ENCODE measurements at regions not wholly inside any gene's neighbourhood (a gene's known extent, or its start where the extent isn't known, plus 50 kb on each side); places are given as distances from the start of the nearest gene placed in this dataset.
A peak's percentile ranks its signal among the peaks of the same experiment; 100 is the strongest.
"Not testable (repeated sequence)": the region's sequence is repeated elsewhere in the genome, so short reads cannot be mapped to it uniquely, and the experiment has no call there.

GRCh38 chr3:181929501-181929900 lies 217.8 kb downstream of the SOX2 start:
- no peak for DNase-seq (ENCODE audit: insufficient read length)
- TF ChIP-seq POLR2A (IDR thresholded peaks at IDR 0.05; ENCODE audit: low read depth, low read length) (no peak), TAF1 (IDR thresholded peaks at IDR 0.05; ENCODE audit: borderline replicate concordance, low read depth, low read length) (no peak), POLR2AphosphoS5 (IDR thresholded peaks at IDR 0.05; ENCODE audit: low read depth, low read length) (no peak)
- FAIRE-seq, result no peak

- DNase-seq (ENCODE audit: insufficient read length), result no peak
- no peak for TF ChIP-seq POLR2A (IDR thresholded peaks at IDR 0.05; ENCODE audit: low read depth, low read length)
- no peak for TF ChIP-seq TAF1 (IDR thresholded peaks at IDR 0.05; ENCODE audit: borderline replicate concordance, low read depth, low read length)
- no peak for TF ChIP-seq POLR2AphosphoS5 (IDR thresholded peaks at IDR 0.05; ENCODE audit: low read depth, low read length)
- no peak for FAIRE-seq
These were observed 218.4 kb downstream of the SOX2 start for GRCh38 chr3:181930105-181930504.

- no peak for DNase-seq (ENCODE audit: insufficient read length)
- FAIRE-seq, result peak; percentile 91
- TF ChIP-seq POLR2A (IDR thresholded peaks at IDR 0.05; ENCODE audit: low read depth, low read length) (no peak), TAF1 (IDR thresholded peaks at IDR 0.05; ENCODE audit: borderline replicate concordance, low read depth, low read length) (no peak), POLR2AphosphoS5 (IDR thresholded peaks at IDR 0.05; ENCODE audit: low read depth, low read length) (no peak)
These were observed 220.3 kb downstream of the SOX2 start for GRCh38 chr3:181932039-181932438.

DNA sequence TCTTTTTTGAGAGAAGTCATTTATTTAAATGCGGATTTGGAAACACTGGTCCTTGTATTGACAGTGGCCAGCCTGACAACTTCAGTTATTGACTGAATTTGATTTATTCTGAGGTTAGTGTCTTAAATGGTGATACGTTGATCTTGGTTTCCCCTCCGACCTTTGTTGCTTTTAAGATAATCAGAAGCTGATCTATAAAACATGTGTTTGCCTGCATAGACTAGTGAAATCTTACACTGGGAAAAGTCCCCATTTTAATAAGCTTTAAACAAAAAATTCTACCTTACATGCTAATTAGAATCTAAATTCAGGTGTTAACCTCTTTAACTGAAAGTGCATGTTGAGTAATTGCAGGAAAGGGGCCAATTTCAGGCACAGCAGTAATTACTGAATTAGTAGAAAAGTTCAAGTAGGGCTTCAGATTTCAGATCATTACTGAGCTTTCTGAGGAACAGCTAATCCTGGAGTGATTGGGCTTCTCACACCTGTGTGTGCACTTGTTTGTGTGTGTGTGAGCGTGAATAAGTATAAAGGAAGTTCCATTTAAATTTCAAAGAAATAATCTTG lies 221.4 kb downstream of the SOX2 start:
- no peak for DNase-seq (ENCODE audit: insufficient read length)
- TF ChIP-seq POLR2AphosphoS5 (IDR thresholded peaks at IDR 0.05; ENCODE audit: low read depth, low read length) (no peak), TAF1 (IDR thresholded peaks at IDR 0.05; ENCODE audit: borderline replicate concordance, low read depth, low read length) (no peak), POLR2A (IDR thresholded peaks at IDR 0.05; ENCODE audit: low read depth, low read length) (no peak)
- peak; percentile 80 for FAIRE-seq

- TF ChIP-seq POLR2AphosphoS5 (IDR thresholded peaks at IDR 0.05; ENCODE audit: low read depth, low read length), result no peak
- TF ChIP-seq POLR2A (IDR thresholded peaks at IDR 0.05; ENCODE audit: low read depth, low read length), result no peak
- no peak for TF ChIP-seq TAF1 (IDR thresholded peaks at IDR 0.05; ENCODE audit: borderline replicate concordance, low read depth, low read length)
- FAIRE-seq (no peak), DNase-seq (ENCODE audit: insufficient read length) (no peak)
These were observed 224.2 kb downstream of the SOX2 start for GRCh38 chr3:181935915-181936314.

- DNase-seq (ENCODE audit: insufficient read length) (no peak), FAIRE-seq (no peak)
- TF ChIP-seq TAF1 (IDR thresholded peaks at IDR 0.05; ENCODE audit: borderline replicate concordance, low read depth, low read length) (no peak), POLR2A (IDR thresholded peaks at IDR 0.05; ENCODE audit: low read depth, low read length) (no peak), POLR2AphosphoS5 (IDR thresholded peaks at IDR 0.05; ENCODE audit: low read depth, low read length) (no peak)
These were observed 225.0 kb downstream of the SOX2 start for GRCh38 chr3:181936774-181937173.

- not testable (repeated sequence) for FAIRE-seq
These were observed 226.9 kb downstream of the SOX2 start for GRCh38 chr3:181938580-181938979.

DNA sequence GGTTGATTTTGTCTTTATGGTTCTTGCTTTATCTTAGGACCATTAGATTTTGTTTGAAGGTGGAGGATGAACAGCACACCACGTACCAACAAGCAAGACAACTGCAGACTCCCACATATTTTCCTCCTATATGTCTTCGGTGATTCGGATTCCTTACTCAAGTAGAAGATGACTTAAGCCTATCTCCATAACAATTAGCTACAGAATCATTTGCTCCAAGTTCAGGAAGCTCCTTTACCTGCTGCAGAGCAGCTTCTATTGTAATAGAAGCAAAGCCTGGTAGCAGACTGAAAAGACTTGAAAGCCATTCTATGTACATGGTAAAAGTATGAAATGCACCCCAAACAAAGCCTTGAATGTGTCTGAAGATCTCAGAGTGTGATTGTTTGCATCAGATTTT lies 229.0 kb downstream of the SOX2 start:
- TF ChIP-seq POLR2A (IDR thresholded peaks at IDR 0.05; ENCODE audit: low read depth, low read length) (no peak), POLR2AphosphoS5 (IDR thresholded peaks at IDR 0.05; ENCODE audit: low read depth, low read length) (no peak), TAF1 (IDR thresholded peaks at IDR 0.05; ENCODE audit: borderline replicate concordance, low read depth, low read length) (no peak)
- FAIRE-seq (peak; percentile 21), DNase-seq (ENCODE audit: insufficient read length) (no peak)

More at GRCh38 chr3:181938580-181938979, 226.9 kb downstream of the SOX2 start:
- not testable (repeated sequence) for DNase-seq (ENCODE audit: insufficient read length)

GRCh38 chr3:181941250-181941649 lies 229.5 kb downstream of the SOX2 start:
- TF ChIP-seq POLR2A (IDR thresholded peaks at IDR 0.05; ENCODE audit: low read depth, low read length) (no peak), POLR2AphosphoS5 (IDR thresholded peaks at IDR 0.05; ENCODE audit: low read depth, low read length) (no peak), TAF1 (IDR thresholded peaks at IDR 0.05; ENCODE audit: borderline replicate concordance, low read depth, low read length) (no peak)
- FAIRE-seq, result peak; percentile 17
- no peak for DNase-seq (ENCODE audit: insufficient read length)

- DNase-seq (ENCODE audit: insufficient read length) (no peak), FAIRE-seq (no peak)
- TF ChIP-seq POLR2AphosphoS5 (IDR thresholded peaks at IDR 0.05; ENCODE audit: low read depth, low read length) (no peak), POLR2A (IDR thresholded peaks at IDR 0.05; ENCODE audit: low read depth, low read length) (no peak), TAF1 (IDR thresholded peaks at IDR 0.05; ENCODE audit: borderline replicate concordance, low read depth, low read length) (no peak)
These were observed 231.6 kb downstream of the SOX2 start for GRCh38 chr3:181943285-181943684.

DNA sequence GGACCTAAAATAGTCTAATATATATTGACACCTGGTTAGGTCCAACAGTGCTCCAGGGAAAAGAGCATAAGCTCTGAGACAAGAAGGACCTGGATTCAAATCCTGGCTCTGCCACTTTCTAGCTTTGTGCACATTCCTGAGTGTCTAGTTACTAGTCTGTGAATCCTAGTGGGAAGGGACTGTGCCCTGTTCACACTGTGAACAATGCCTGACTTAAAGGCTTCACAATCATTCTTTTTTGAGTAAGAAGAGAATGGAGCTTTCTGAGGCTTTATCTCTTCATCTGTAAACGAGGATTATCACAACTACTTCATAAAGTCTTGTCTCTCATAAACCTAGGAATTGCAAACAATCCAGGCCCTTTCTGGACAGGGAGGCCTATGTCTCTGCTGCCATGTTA lies 235.9 kb downstream of the SOX2 start:
- TF ChIP-seq POLR2A (IDR thresholded peaks at IDR 0.05; ENCODE audit: low read depth, low read length), result no peak
- no peak for TF ChIP-seq TAF1 (IDR thresholded peaks at IDR 0.05; ENCODE audit: borderline replicate concordance, low read depth, low read length)
- no peak for TF ChIP-seq POLR2AphosphoS5 (IDR thresholded peaks at IDR 0.05; ENCODE audit: low read depth, low read length)
- FAIRE-seq (no peak), DNase-seq (ENCODE audit: insufficient read length) (no peak)

DNA sequence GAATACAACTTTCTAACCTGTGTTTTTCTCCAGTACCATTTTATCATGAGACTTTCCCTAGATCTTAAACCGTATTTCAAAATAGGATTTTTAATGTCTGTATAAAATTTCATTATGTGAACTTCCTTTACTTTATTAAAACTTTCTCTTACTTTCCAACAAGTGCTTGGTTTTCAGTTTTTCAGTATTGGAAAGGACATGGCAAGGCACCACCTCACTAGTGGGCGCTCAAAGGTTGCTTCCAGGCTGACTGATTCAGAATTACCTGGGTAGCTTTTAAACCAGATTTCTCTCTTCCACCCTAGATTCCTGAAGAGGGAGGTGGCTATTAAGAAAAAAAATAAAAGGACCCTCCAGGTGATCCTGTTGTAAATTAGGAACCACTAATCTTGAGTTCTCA lies 236.6 kb downstream of the SOX2 start:
- TF ChIP-seq TAF1 (IDR thresholded peaks at IDR 0.05; ENCODE audit: borderline replicate concordance, low read depth, low read length), result no peak
- TF ChIP-seq POLR2AphosphoS5 (IDR thresholded peaks at IDR 0.05; ENCODE audit: low read depth, low read length), result no peak
- no peak for TF ChIP-seq POLR2A (IDR thresholded peaks at IDR 0.05; ENCODE audit: low read depth, low read length)
- FAIRE-seq (no peak), DNase-seq (ENCODE audit: insufficient read length) (no peak)

- FAIRE-seq, result no peak
- no peak for TF ChIP-seq POLR2AphosphoS5 (IDR thresholded peaks at IDR 0.05; ENCODE audit: low read depth, low read length)
- no peak for TF ChIP-seq POLR2A (IDR thresholded peaks at IDR 0.05; ENCODE audit: low read depth, low read length)
- no peak for TF ChIP-seq TAF1 (IDR thresholded peaks at IDR 0.05; ENCODE audit: borderline replicate concordance, low read depth, low read length)
- no peak for DNase-seq (ENCODE audit: insufficient read length)
These were observed 240.5 kb downstream of the SOX2 start for GRCh38 chr3:181952221-181952620.

All from GM12892 (cell line).